Endothelial cell of umbilical vein (primary cell): ENCODE measurements at regions not wholly inside any gene's neighbourhood (a gene's known extent, or its start where the extent isn't known, plus 50 kb on each side); places are given as distances from the start of the nearest gene placed in this dataset.

Experiments used
- BruUV-seq: library from RNA; stranded (reverse); fragments of 400-500 nt; replicated peaks from 2 replicates; lab custom pipeline; 2021; lab: Mats Ljungman, UMichigan
- CTCF ChIA-PET: fragments of 300-600, 350-600 bp; sonication (Branson Sonifier 250); formaldehyde crosslinking; loops from one replicate; lab custom pipeline; 2021; ENCODE audit warnings: antibody characterized with exemption, inconsistent platforms; lab: Charles Lee
- POLR2A ChIA-PET: fragments of 300-600, 350-600 bp; sonication (Branson Sonifier 250); formaldehyde crosslinking; loops from one replicate; lab custom pipeline; 2021; ENCODE audit warnings: antibody characterized with exemption, inconsistent platforms; lab: Charles Lee
- DNase-seq: peaks from one replicate; pipeline ENCODE4 v3.0.0-alpha.2; 2011; ENCODE audit warnings: low read depth, low spot score
- FAIRE-seq: peaks from 2 replicates; lab custom pipeline; 2011; peaks lifted over from hg19 to GRCh38; lab: Jason Lieb, UNC
- H2AFZ ChIP-seq: 2 replicates; pipeline ENCODE4 v1.6.0; 2012; ENCODE audit warnings: low read depth, low read length, control low read depth, inconsistent platforms
- H3K27ac ChIP-seq: 2 replicates; pipeline ENCODE4 v1.5.1; 2011; ENCODE audit warnings: low read depth, mild to moderate bottlenecking, control low read depth, low read length, moderate library complexity; ENCODE audit not compliant: insufficient read depth
- H3K27me3 ChIP-seq, 2 experiments: 2 replicates each; pipeline versions ENCODE4 v1.6.0 to v1.6.1; 2011; ENCODE audit warnings: low read length in 2 of 2, mixed read lengths in 1 of 2; ENCODE audit not compliant: control insufficient read depth in 2 of 2, insufficient read depth in 2 of 2
- H3K36me3 ChIP-seq, 2 experiments: 2 replicates in 1 of 2; 3 replicates in 1 of 2; pipeline ENCODE4 v1.5.1; 2011; ENCODE audit warnings: low read length in 2 of 2, mild to moderate bottlenecking in 1 of 2, moderate library complexity in 1 of 2; ENCODE audit not compliant: control insufficient read depth in 2 of 2, insufficient read depth in 2 of 2; ENCODE audit errors: extremely low read depth in 1 of 2
- H3K4me1 ChIP-seq: 3 replicates; pipeline ENCODE4 v1.5.1; 2011; ENCODE audit warnings: mild to moderate bottlenecking, low read length; ENCODE audit not compliant: control insufficient read depth, insufficient read depth; ENCODE audit errors: extremely low read depth
- H3K4me2 ChIP-seq: 2 replicates; pipeline ENCODE4 v1.6.1; 2011; ENCODE audit warnings: low read length, control low read depth, mixed read lengths; ENCODE audit not compliant: insufficient read depth
- H3K4me3 ChIP-seq, 3 experiments: fragments of 200-600 bp in 1 of 3; sonication (generic), shearing (Covaris generic) in 1 of 3; replicated peaks in 1 of 3; 2 replicates each; pipeline ENCODE4 v1.5.1; 2011 to 2016; ENCODE audit warnings: control low read depth in 3 of 3, low read length in 3 of 3, mild to moderate bottlenecking in 2 of 3, inconsistent platforms in 1 of 3, low read depth in 1 of 3, moderate library complexity in 1 of 3; ENCODE audit not compliant: insufficient read depth in 1 of 3
- H3K79me2 ChIP-seq: 2 replicates; pipeline ENCODE4 v1.6.0; 2012; ENCODE audit warnings: low read length, inconsistent platforms; ENCODE audit not compliant: control insufficient read depth, insufficient read depth
- H3K9ac ChIP-seq: replicated peaks from 2 replicates; pipeline ENCODE3; 2011; ENCODE audit warnings: low read length, control low read depth; ENCODE audit not compliant: insufficient read depth; ENCODE audit errors: extremely low read depth
- H3K9me1 ChIP-seq: replicated peaks from 3 replicates; pipeline ENCODE4 v1.6.0; 2011; ENCODE audit warnings: mild to moderate bottlenecking, low read length; ENCODE audit not compliant: control insufficient read depth, insufficient read depth; ENCODE audit errors: extremely low read depth
- H3K9me3 ChIP-seq: replicated peaks from 2 replicates; pipeline ENCODE4 v1.5.1; 2012; ENCODE audit warnings: low read length, inconsistent platforms; ENCODE audit not compliant: control insufficient read depth, insufficient read depth
- H4K20me1 ChIP-seq: replicated peaks from 2 replicates; pipeline ENCODE3; 2011; ENCODE audit warnings: mild to moderate bottlenecking, low read length; ENCODE audit not compliant: control insufficient read depth, insufficient read depth; ENCODE audit errors: extremely low read depth
- EZH2 ChIP-seq: IDR thresholded peaks from 2 replicates; pipeline ENCODE4 v1.6.1; 2012; ENCODE audit warnings: borderline replicate concordance, low read depth, mild to moderate bottlenecking, moderate library complexity, low read length, inconsistent platforms; ENCODE audit not compliant: severe bottlenecking
- FOS ChIP-seq: IDR thresholded peaks from 2 replicates; pipeline ENCODE4 v1.6.1; 2011; ENCODE audit warnings: mild to moderate bottlenecking, low read length, moderate library complexity, borderline replicate concordance; ENCODE audit not compliant: insufficient read depth
- GATA2 ChIP-seq: IDR thresholded peaks from 2 replicates; pipeline ENCODE4 v1.7.0; 2011; ENCODE audit warnings: low read depth, mild to moderate bottlenecking, moderate library complexity, mixed read lengths, low read length; ENCODE audit not compliant: insufficient read length, insufficient read depth
- JUN ChIP-seq: IDR thresholded peaks from 2 replicates; pipeline ENCODE4 v1.6.1; 2011; ENCODE audit warnings: borderline replicate concordance, low read depth; ENCODE audit not compliant: insufficient read length, insufficient read depth
- MAX ChIP-seq: IDR thresholded peaks from 2 replicates; pipeline ENCODE4 v1.6.1; 2011; ENCODE audit not compliant: insufficient read depth, insufficient read length
- MYC ChIP-seq: IDR thresholded peaks from one replicate; pipeline ENCODE4 v1.6.1; 2011; ENCODE audit warnings: mild to moderate bottlenecking, low read depth, low read length
- POLR2A ChIP-seq: IDR thresholded peaks from 2 replicates; pipeline ENCODE4 v1.6.1; 2012; ENCODE audit warnings: low read depth, mild to moderate bottlenecking, control low read depth, low read length
- POLR2AphosphoS5 ChIP-seq: IDR thresholded peaks from 2 replicates; pipeline ENCODE4 v1.6.1; 2012; ENCODE audit warnings: low read depth, mild to moderate bottlenecking, control low read depth, low read length, moderate library complexity; ENCODE audit not compliant: insufficient read depth
- dilution Hi-C: fragments of 300-500 bp; cut with MboI; formaldehyde crosslinking; loops from one replicate; pipeline ENCODE4 v1.15.0; 2019; ENCODE audit warnings: low sequenced_read_pairs; ENCODE audit not compliant: extremely low pct_ligation_motif_present
- intact Hi-C: fragments of 100-400 bp; cut with micrococcal nuclease; formaldehyde crosslinking; loops from one replicate; pipeline ENCODE4 v1.10.0; 2022
- TF ChIP-seq, protein P1 (sequence below), 2 donors: IDR thresholded peaks; 1 replicate in 1 of 2; 2 replicates in 1 of 2; pipeline ENCODE4 v1.5.1; 2011; ENCODE audit warnings: low read length in 2 of 2, mild to moderate bottlenecking in 2 of 2, moderate library complexity in 2 of 2, control low read depth in 1 of 2, inconsistent platforms in 1 of 2, low read depth in 1 of 2; ENCODE audit not compliant: insufficient read depth in 1 of 2; ENCODE audit errors: extremely low read depth in 1 of 2

GRCh38 chr18:22871809-22872525, 61.2 kb upstream of the RBBP8 start:
- peak; percentile 49 for DNase-seq
- H2AFZ ChIP-seq = no peak overlapping the region

More at GRCh38 chr18:22871809-22872525, 61.2 kb upstream of the RBBP8 start:
- H3K36me3 ChIP-seq = no peaks in the 10 kb centered on the region
- no peak overlapping the region for H3K4me2 ChIP-seq
- H3K9me1 ChIP-seq = no peaks in the 10 kb centered on the region
- no TSS peak for BruUV-seq
- CTCF ChIA-PET = interaction anchor here (0.6 to 1.3 kb wide), 4 partner anchors 24 to 111 kb away, joined by 3 read pairs; no protein-coding TSS in a partner anchor
- no peaks in the 10 kb centered on the region for H3K9me3 ChIP-seq
- peaks cover 6% of the 10 kb centered on the region in 2 experiments for H3K27me3 ChIP-seq
- intact Hi-C loops (no loop called here), dilution Hi-C loops (no loop called here)
- no peak overlapping the region for H3K27ac ChIP-seq
- TF ChIP-seq MAX (no peak), FOS (no peak), GATA2 (no peak), MYC (no peak), POLR2A (no peak), EZH2 (no peak), JUN (no peak), POLR2AphosphoS5 (no peak)
- TF ChIP-seq, protein P1, sequence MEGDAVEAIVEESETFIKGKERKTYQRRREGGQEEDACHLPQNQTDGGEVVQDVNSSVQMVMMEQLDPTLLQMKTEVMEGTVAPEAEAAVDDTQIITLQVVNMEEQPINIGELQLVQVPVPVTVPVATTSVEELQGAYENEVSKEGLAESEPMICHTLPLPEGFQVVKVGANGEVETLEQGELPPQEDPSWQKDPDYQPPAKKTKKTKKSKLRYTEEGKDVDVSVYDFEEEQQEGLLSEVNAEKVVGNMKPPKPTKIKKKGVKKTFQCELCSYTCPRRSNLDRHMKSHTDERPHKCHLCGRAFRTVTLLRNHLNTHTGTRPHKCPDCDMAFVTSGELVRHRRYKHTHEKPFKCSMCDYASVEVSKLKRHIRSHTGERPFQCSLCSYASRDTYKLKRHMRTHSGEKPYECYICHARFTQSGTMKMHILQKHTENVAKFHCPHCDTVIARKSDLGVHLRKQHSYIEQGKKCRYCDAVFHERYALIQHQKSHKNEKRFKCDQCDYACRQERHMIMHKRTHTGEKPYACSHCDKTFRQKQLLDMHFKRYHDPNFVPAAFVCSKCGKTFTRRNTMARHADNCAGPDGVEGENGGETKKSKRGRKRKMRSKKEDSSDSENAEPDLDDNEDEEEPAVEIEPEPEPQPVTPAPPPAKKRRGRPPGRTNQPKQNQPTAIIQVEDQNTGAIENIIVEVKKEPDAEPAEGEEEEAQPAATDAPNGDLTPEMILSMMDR (IDR thresholded peaks at IDR 0.05; ENCODE audit: extremely low read depth in 1 of 2, insufficient read depth in 1 of 2, low read depth in 1 of 2, low read length in 2 of 2) = no peak
- no peak overlapping the region for H3K4me3 ChIP-seq
- no peak for FAIRE-seq
- H3K79me2 ChIP-seq = no peaks in the 10 kb centered on the region
- POLR2A ChIA-PET = no interaction called here
- H4K20me1 ChIP-seq = no peaks in the 10 kb centered on the region
- no peak overlapping the region for H3K9ac ChIP-seq
- H3K4me1 ChIP-seq = no peaks in the 10 kb centered on the region
